GM12872 (cell line): ENCODE measurements at regions not wholly inside any gene's neighbourhood (a gene's known extent, or its start where the extent isn't known, plus 50 kb on each side); places are given as distances from the start of the nearest gene placed in this dataset.

Experiments
- TF ChIP-seq, protein P1 (sequence below): IDR thresholded peaks from 3 replicates; pipeline ENCODE4 v1.5.1; 2011; ENCODE audit warnings: low read depth, mild to moderate bottlenecking, low read length, moderate library complexity; ENCODE audit not compliant: insufficient read depth

GRCh38 chr12:130043685-130044406 is 118.4 kb upstream of the FZD10 start:
- TF ChIP-seq, protein P1, sequence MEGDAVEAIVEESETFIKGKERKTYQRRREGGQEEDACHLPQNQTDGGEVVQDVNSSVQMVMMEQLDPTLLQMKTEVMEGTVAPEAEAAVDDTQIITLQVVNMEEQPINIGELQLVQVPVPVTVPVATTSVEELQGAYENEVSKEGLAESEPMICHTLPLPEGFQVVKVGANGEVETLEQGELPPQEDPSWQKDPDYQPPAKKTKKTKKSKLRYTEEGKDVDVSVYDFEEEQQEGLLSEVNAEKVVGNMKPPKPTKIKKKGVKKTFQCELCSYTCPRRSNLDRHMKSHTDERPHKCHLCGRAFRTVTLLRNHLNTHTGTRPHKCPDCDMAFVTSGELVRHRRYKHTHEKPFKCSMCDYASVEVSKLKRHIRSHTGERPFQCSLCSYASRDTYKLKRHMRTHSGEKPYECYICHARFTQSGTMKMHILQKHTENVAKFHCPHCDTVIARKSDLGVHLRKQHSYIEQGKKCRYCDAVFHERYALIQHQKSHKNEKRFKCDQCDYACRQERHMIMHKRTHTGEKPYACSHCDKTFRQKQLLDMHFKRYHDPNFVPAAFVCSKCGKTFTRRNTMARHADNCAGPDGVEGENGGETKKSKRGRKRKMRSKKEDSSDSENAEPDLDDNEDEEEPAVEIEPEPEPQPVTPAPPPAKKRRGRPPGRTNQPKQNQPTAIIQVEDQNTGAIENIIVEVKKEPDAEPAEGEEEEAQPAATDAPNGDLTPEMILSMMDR = no peak

- TF ChIP-seq, protein P1 = no peak
Observed at GRCh38 chr12:130044991-130045621, 117.2 kb upstream of the FZD10 start.

- TF ChIP-seq, protein P1 = no peak
Observed at GRCh38 chr12:130049666-130050065, 112.6 kb upstream of the FZD10 start.

- TF ChIP-seq, protein P1 = no peak
Observed at GRCh38 chr12:130051900-130052299, 110.4 kb upstream of the FZD10 start.

DNA sequence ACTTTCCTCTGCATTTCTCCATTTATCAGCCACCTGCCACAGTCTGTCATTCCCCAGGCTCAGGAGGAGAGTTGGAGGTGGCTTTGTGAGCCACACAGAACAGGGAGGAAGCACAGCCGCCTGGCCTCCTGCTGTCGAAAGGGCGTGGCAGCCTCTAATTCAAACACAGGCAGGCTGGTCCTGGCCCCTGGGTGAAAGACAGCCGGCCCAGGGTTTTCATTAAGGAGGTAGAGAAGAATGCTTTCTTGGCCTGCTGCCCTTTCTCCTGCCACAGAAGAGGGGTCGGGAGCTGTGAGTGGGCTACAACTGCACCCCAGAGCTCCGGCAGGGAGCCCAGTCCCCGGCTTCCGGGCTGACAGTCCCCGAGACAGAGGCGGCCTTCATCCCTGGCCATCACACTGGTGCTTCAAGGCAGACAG is 108.6 kb upstream of the FZD10 start:
- TF ChIP-seq, protein P1 = no peak

DNA sequence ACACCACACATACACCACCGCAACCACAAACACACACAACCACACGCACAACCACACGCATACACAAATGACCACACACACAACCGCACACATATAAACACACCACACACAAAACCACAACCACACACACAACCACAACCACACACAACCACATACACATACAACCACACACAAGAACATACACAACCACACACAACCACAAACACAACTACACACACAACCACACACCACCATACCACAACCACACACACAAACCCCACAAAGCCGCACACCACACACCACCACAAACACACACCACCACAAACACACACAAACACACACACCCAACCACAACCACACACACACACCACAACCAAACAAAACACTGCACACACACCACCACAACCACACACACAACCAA is 107.5 kb upstream of the FZD10 start:
- TF ChIP-seq, protein P1 = no peak

DNA sequence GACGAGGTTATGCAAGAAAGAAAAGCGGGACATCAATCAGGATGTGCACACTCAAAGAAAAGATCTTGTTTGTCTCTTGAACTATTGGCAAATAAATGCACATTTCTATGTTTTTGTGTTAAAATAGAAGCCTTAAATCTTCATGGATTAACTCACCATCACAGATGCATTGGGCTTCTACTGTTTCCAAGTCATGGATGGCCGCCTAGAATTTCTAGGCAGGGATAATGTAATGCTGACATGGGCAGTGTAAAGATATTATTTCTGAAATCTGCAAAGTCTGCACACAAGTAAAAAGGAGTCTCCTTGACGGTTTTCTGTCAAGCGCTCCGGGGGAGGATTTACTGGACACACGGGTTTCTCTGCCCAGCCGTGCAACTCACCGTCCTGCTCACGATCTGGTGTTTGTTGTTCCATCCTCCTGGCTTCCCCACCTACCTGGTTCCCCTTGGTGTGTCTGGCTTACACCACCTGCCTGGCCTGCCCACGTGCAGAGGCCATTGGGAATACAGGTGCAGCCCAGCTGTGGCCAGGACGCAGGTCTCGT is 103.3 kb upstream of the FZD10 start:
- TF ChIP-seq, protein P1 = no peak
